Neural cell (in vitro differentiated cells): ENCODE measurements at regions not wholly inside any gene's neighbourhood (a gene's known extent, or its start where the extent isn't known, plus 50 kb on each side); places are given as distances from the start of the nearest gene placed in this dataset.

ENCODE experiments used
- CTCF ChIP-seq: fragments of 450-650 bp; IDR thresholded peaks from 2 replicates; pipeline ENCODE4 v1.5.1; 2014; ENCODE audit warnings: antibody characterized with exemption, mild to moderate bottlenecking, moderate library complexity; ENCODE audit not compliant: poor library complexity, severe bottlenecking
- EP300 ChIP-seq: fragments of 450-650 bp; conservative IDR thresholded peaks from 2 replicates; pipeline ENCODE4 v1.6.1; 2014; ENCODE audit warnings: antibody characterized with exemption, mild to moderate bottlenecking, moderate library complexity; ENCODE audit not compliant: poor library complexity, severe bottlenecking
- EZH2 ChIP-seq: fragments of 200-600, 300-800 bp; shearing (Covaris generic), sonication (generic); IDR thresholded peaks from 2 replicates; pipeline ENCODE4 v1.6.1; 2014; ENCODE audit warnings: antibody characterized with exemption, low read length, borderline replicate concordance, mild to moderate bottlenecking; ENCODE audit not compliant: insufficient read depth, poor library complexity, severe bottlenecking
- MXI1 ChIP-seq: fragments of 450-650 bp; conservative IDR thresholded peaks from 2 replicates; pipeline ENCODE4 v1.6.1; 2014; ENCODE audit warnings: antibody characterized with exemption, mild to moderate bottlenecking; ENCODE audit not compliant: poor library complexity, severe bottlenecking
- POLR2AphosphoS5 ChIP-seq: IDR thresholded peaks from 2 replicates; pipeline ENCODE4 v1.6.1; 2012
- RAD21 ChIP-seq: fragments of 450-650 bp; conservative IDR thresholded peaks from 2 replicates; pipeline ENCODE4 v1.6.1; 2014; ENCODE audit warnings: antibody characterized with exemption, mild to moderate bottlenecking, moderate library complexity
- REST ChIP-seq: IDR thresholded peaks from 2 replicates; pipeline ENCODE4 v1.6.1; 2012; ENCODE audit warnings: borderline replicate concordance
- SMC3 ChIP-seq: fragments of 450-650 bp; conservative IDR thresholded peaks from 2 replicates; pipeline ENCODE4 v1.6.1; 2014; ENCODE audit warnings: antibody characterized with exemption, mild to moderate bottlenecking, moderate library complexity; ENCODE audit not compliant: poor library complexity

- TF ChIP-seq CTCF (no peak), MXI1 (no peak), POLR2AphosphoS5 (no peak), EP300 (no peak), RAD21 (no peak), REST (no peak), EZH2 (no peak), SMC3 (no peak)
These were observed 624.1 kb upstream of the MIR17HG start for GRCh38 chr13:90723381-90723780.
